IMR-90 (cell line): ENCODE measurements at regions not wholly inside any gene's neighbourhood (a gene's known extent, or its start where the extent isn't known, plus 50 kb on each side); places are given as distances from the start of the nearest gene placed in this dataset.

ENCODE experiments used
- ATAC-seq: fragments of 200-7000 bp; cut with Tn5 transposase; 2 replicates; pipeline ENCODE4 v1.9.1; 2020; ENCODE audit warnings: low read depth, mild to moderate bottlenecking, moderate library complexity
- BruUV-seq: library from RNA; stranded (reverse); fragments of 400-500 nt; replicated peaks from 2 replicates; lab custom pipeline; 2021; lab: Mats Ljungman, UMichigan
- CTCF ChIA-PET: fragments of 300-600 bp; formaldehyde crosslinking; extraction: SDS; loops from one replicate; lab custom pipeline; 2021; ENCODE audit warnings: antibody characterized with exemption; lab: Yijun Ruan, JAX
- POLR2A ChIA-PET: fragments of 300-600 bp; sonication (Branson Sonifier 250); formaldehyde crosslinking; loops from one replicate; lab custom pipeline; 2022; ENCODE audit warnings: antibody characterized with exemption; ENCODE audit not compliant: unreplicated experiment; lab: Charles Lee
- DNase-seq: peaks from one replicate; pipeline ENCODE4 v3.0.0; 2013
- H2AFZ ChIP-seq: replicated peaks from 2 replicates; pipeline ENCODE3; 2013; ENCODE audit warnings: low read length, mild to moderate bottlenecking; ENCODE audit not compliant: poor library complexity
- H2AK5ac ChIP-seq: 2 replicates; pipeline ENCODE4 v1.6.1; 2013; ENCODE audit warnings: low read depth, low read length, inconsistent platforms
- H2AK9ac ChIP-seq: replicated peaks from 2 replicates; pipeline ENCODE3; 2013; ENCODE audit warnings: mild to moderate bottlenecking, low read depth, low read length, moderate library complexity; ENCODE audit not compliant: poor library complexity
- H2BK120ac ChIP-seq: 2 replicates; pipeline ENCODE4 v1.6.1; 2013; ENCODE audit warnings: low read depth, low read length, inconsistent platforms
- H2BK15ac ChIP-seq: 3 replicates; pipeline ENCODE4 v1.6.1; 2013; ENCODE audit warnings: low read depth, low read length, inconsistent platforms
- H2BK20ac ChIP-seq: 2 replicates; pipeline ENCODE4 v1.6.1; 2013; ENCODE audit warnings: low read depth, mild to moderate bottlenecking, inconsistent platforms, low read length, moderate library complexity
- H2BK5ac ChIP-seq: 2 replicates; pipeline ENCODE4 v1.6.1; 2013; ENCODE audit warnings: mild to moderate bottlenecking, low read depth, low read length, inconsistent platforms; ENCODE audit not compliant: poor library complexity, severe bottlenecking
- H3K14ac ChIP-seq: replicated peaks from 2 replicates; pipeline ENCODE4 v1.6.1; 2013; ENCODE audit warnings: low read depth, low read length, inconsistent platforms
- H3K18ac ChIP-seq: 2 replicates; pipeline ENCODE4 v1.6.1; 2013; ENCODE audit warnings: low read depth, low read length, control low read depth
- H3K23ac ChIP-seq: 2 replicates; pipeline ENCODE4 v1.6.1; 2013; ENCODE audit warnings: low read depth, low read length, inconsistent platforms
- H3K27ac ChIP-seq: 2 replicates; pipeline ENCODE4 v1.5.1; 2013; ENCODE audit warnings: mild to moderate bottlenecking, control low read depth, low read length; ENCODE audit not compliant: insufficient read depth
- H3K27me3 ChIP-seq: 2 replicates; pipeline ENCODE4 v1.6.1; 2013; ENCODE audit warnings: low read length; ENCODE audit not compliant: control insufficient read depth, insufficient read depth
- H3K36me3 ChIP-seq: 2 replicates; pipeline ENCODE4 v1.6.1; 2013; ENCODE audit warnings: low read length, mixed read lengths; ENCODE audit not compliant: control insufficient read depth, insufficient read depth
- H3K4ac ChIP-seq: 2 replicates; pipeline ENCODE4 v1.6.1; 2013; ENCODE audit warnings: low read depth, low read length, inconsistent platforms
- H3K4me1 ChIP-seq: 2 replicates; pipeline ENCODE4 v1.6.1; 2013; ENCODE audit warnings: low read length, mixed read lengths; ENCODE audit not compliant: control insufficient read depth, insufficient read depth
- H3K4me2 ChIP-seq: 2 replicates; pipeline ENCODE4 v1.6.1; 2013; ENCODE audit warnings: low read depth, mild to moderate bottlenecking, control low read depth, low read length, moderate library complexity
- H3K4me3 ChIP-seq: 2 replicates; pipeline ENCODE4 v1.5.1; 2013; ENCODE audit warnings: low read depth, mild to moderate bottlenecking, control low read depth, low read length, moderate library complexity; ENCODE audit not compliant: insufficient read depth
- H3K56ac ChIP-seq: 2 replicates; pipeline ENCODE4 v1.6.1; 2013; ENCODE audit warnings: low read length, inconsistent platforms; ENCODE audit not compliant: insufficient read depth; ENCODE audit errors: extremely low read depth
- H3K79me1 ChIP-seq, 2 experiments: 2 replicates each; pipeline ENCODE4 v1.6.1; 2013; ENCODE audit warnings: low read length in 2 of 2, inconsistent platforms in 1 of 2, low read depth in 1 of 2
- H3K9ac ChIP-seq: 2 replicates; pipeline ENCODE4 v1.6.1; 2013; ENCODE audit warnings: low read depth, low read length, control low read depth
- H3K9me1 ChIP-seq: 2 replicates; pipeline ENCODE4 v1.6.1; 2013; ENCODE audit warnings: low read length, inconsistent platforms; ENCODE audit not compliant: insufficient read depth
- H3K9me3 ChIP-seq: 2 replicates; pipeline ENCODE4 v1.6.1; 2013; ENCODE audit warnings: low read length; ENCODE audit not compliant: control insufficient read depth, insufficient read depth
- H4K20me1 ChIP-seq: 2 replicates; pipeline ENCODE4 v1.6.1; 2013; ENCODE audit warnings: low read length, inconsistent platforms; ENCODE audit not compliant: insufficient read depth
- H4K5ac ChIP-seq: 2 replicates; pipeline ENCODE4 v1.6.1; 2013; ENCODE audit warnings: mild to moderate bottlenecking, low read depth, low read length, control low read depth
- H4K8ac ChIP-seq, 2 experiments: 2 replicates each; pipeline ENCODE4 v1.6.1; 2013; ENCODE audit warnings: low read depth in 2 of 2, low read length in 2 of 2, control low read depth in 1 of 2, inconsistent platforms in 1 of 2
- H4K91ac ChIP-seq: 2 replicates; pipeline ENCODE4 v1.6.1; 2013; ENCODE audit warnings: low read depth, low read length, inconsistent platforms; ENCODE audit not compliant: insufficient read depth
- MAFK ChIP-seq: IDR thresholded peaks from 2 replicates; pipeline ENCODE4 v1.6.1; 2012; ENCODE audit warnings: low read depth, low read length, improper control_type of control experiment
- MXI1 ChIP-seq: IDR thresholded peaks from 2 replicates; pipeline ENCODE4 v1.6.1; 2012; ENCODE audit warnings: low read depth, mild to moderate bottlenecking, low read length, moderate library complexity, borderline replicate concordance
- POLR2A ChIP-seq: IDR thresholded peaks from 2 replicates; pipeline ENCODE4 v1.6.1; 2012; ENCODE audit warnings: mild to moderate bottlenecking, low read depth, low read length
- RAD21 ChIP-seq: IDR thresholded peaks from 2 replicates; pipeline ENCODE4 v1.6.1; 2012; ENCODE audit warnings: low read length, improper control_type of control experiment
- RCOR1 ChIP-seq: IDR thresholded peaks from 2 replicates; pipeline ENCODE4 v1.6.1; 2012; ENCODE audit warnings: mild to moderate bottlenecking, low read length, improper control_type of control experiment; ENCODE audit not compliant: insufficient replicate concordance
- SMC3 ChIP-seq: fragments of 150-350 bp; IDR thresholded peaks from 2 replicates; pipeline ENCODE4 v1.6.1; 2016; ENCODE audit warnings: low read depth, mild to moderate bottlenecking, antibody characterized with exemption, low read length, moderate library complexity
- WGBS, 2 experiments: methylation state at CpG; one replicate each; pipeline versions ENCODE4 v1.1.5 to v1.1.7; 2013; ENCODE audit warnings: missing lambda C conversion rate in 2 of 2; ENCODE audit not compliant: insufficient read length in 1 of 2; ENCODE audit errors: extremely low coverage in 2 of 2; 5-methylcytosine and 5-hydroxymethylcytosine counted together
- dilution Hi-C: fragments of 300-500 bp; cut with HindIII; formaldehyde crosslinking; loops from one replicate; pipeline ENCODE4 v1.14.3; 2018; ENCODE audit warnings: low sequenced_read_pairs; ENCODE audit not compliant: unreplicated experiment
- in situ Hi-C: fragments of 300-500 bp; cut with MboI; formaldehyde crosslinking; loops from 3 replicates; pipeline ENCODE4 v1.14.3; 2019; ENCODE audit warnings: low sequenced_read_pairs, inconsistent platforms, mixed read lengths
- intact Hi-C: fragments of 100-400 bp; cut with micrococcal nuclease; formaldehyde crosslinking; loops from 2 replicates; pipeline ENCODE4 v1.10.0; 2022
- TF ChIP-seq, protein P1 (sequence below): fragments of 150-350 bp; IDR thresholded peaks from 2 replicates; pipeline ENCODE4 v1.6.1; 2017; ENCODE audit warnings: mild to moderate bottlenecking, antibody characterized with exemption, low read length, low read depth
- TF ChIP-seq, protein P2 (sequence below): fragments of 150-350 bp; IDR thresholded peaks from 2 replicates; pipeline ENCODE4 v1.6.1; 2016; ENCODE audit warnings: low read depth, mild to moderate bottlenecking, low read length, moderate library complexity, borderline replicate concordance

DNA sequence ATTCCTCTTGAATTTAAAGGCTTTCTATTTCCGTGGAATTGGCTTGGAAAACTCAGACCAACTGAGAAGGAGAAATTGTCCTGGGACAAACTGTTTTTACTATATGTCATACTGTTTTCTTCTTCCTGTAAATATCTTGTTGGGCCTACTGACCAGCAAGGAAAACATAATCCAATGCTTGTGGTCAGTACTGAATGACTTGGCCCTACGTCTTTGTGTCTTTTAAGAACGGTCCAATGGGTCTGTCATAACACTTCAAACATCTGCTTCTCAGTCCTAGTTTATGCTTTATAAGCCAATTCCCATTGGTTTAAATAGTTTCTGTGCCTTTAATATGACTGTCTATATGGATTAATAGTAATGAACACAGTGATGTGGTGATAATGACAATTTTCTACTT is 248.5 kb upstream of the DDHD1 start:
- WGBS, 2 experiments: no CpG with 5 or more reads among the region's 3 CpGs
- in situ Hi-C loops: no loop called here

More for the DNA sequence above, 248.5 kb upstream of the DDHD1 start:
- intact Hi-C loops: no loop called here
- no peak overlapping the region for H3K9ac ChIP-seq
- ChIA-PET POLR2A (no interaction called here), CTCF (no interaction called here)
- no peak overlapping the region for H2BK15ac ChIP-seq
- no peak overlapping the region for H3K4me3 ChIP-seq
- DNase-seq (no peak), ATAC-seq (no peak)
- no peak overlapping the region for H3K27ac ChIP-seq
- no peak overlapping the region for H4K5ac ChIP-seq
- no peak overlapping the region for H3K14ac ChIP-seq
- 0 out of 2 replicates have a peak, but pooled peaks cover 2% of the 10 kb centered on the region for H3K4me1 ChIP-seq
- H2AK9ac ChIP-seq: no peak overlapping the region
- no peaks in the 10 kb centered on the region for H3K27me3 ChIP-seq
- no peaks in the 10 kb centered on the region for H3K9me3 ChIP-seq
- no peak overlapping the region for H3K56ac ChIP-seq
- no peak overlapping the region for H3K18ac ChIP-seq
- no peak overlapping the region for H3K23ac ChIP-seq
- H3K36me3 ChIP-seq: no peaks in the 10 kb centered on the region
- no peak overlapping the region for H2AK5ac ChIP-seq
- H3K9me1 ChIP-seq: no peaks in the 10 kb centered on the region
- H4K91ac ChIP-seq: no peak overlapping the region
- TF ChIP-seq MAFK (no peak), RCOR1 (no peak), RAD21 (no peak), SMC3 (no peak), POLR2A (no peak), MXI1 (no peak)
- TF ChIP-seq, protein P1, sequence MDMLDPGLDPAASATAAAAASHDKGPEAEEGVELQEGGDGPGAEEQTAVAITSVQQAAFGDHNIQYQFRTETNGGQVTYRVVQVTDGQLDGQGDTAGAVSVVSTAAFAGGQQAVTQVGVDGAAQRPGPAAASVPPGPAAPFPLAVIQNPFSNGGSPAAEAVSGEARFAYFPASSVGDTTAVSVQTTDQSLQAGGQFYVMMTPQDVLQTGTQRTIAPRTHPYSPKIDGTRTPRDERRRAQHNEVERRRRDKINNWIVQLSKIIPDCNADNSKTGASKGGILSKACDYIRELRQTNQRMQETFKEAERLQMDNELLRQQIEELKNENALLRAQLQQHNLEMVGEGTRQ: no peak
- TF ChIP-seq, protein P2, sequence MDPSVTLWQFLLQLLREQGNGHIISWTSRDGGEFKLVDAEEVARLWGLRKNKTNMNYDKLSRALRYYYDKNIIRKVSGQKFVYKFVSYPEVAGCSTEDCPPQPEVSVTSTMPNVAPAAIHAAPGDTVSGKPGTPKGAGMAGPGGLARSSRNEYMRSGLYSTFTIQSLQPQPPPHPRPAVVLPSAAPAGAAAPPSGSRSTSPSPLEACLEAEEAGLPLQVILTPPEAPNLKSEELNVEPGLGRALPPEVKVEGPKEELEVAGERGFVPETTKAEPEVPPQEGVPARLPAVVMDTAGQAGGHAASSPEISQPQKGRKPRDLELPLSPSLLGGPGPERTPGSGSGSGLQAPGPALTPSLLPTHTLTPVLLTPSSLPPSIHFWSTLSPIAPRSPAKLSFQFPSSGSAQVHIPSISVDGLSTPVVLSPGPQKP: no peak
- no peak overlapping the region for H2AFZ ChIP-seq
- no peak overlapping the region for H2BK120ac ChIP-seq
- dilution Hi-C loops: no loop called here
- H3K4me2 ChIP-seq: no peak overlapping the region
- no peak overlapping the region for H3K4ac ChIP-seq
- no peaks in the 10 kb centered on the region for H4K20me1 ChIP-seq
- no TSS peak for BruUV-seq
- H2BK20ac ChIP-seq: no peak overlapping the region
- no peak overlapping the region for H2BK5ac ChIP-seq
- no peaks in the 10 kb centered on the region for H3K79me1 ChIP-seq
- H4K8ac ChIP-seq: no peak overlapping the region
